Effector memory CD4-positive, alpha-beta T cell (primary cell): ENCODE measurements at regions not wholly inside any gene's neighbourhood (a gene's known extent, or its start where the extent isn't known, plus 50 kb on each side); places are given as distances from the start of the nearest gene placed in this dataset.
"Not testable (repeated sequence)": the region's sequence is repeated elsewhere in the genome, so short reads cannot be mapped to it uniquely, and the experiment has no call there.

Experiments
- DNase-seq, 3 donors: peaks; one replicate each; pipeline ENCODE4 v3.0.0-alpha.2; 2020
- H3K27ac ChIP-seq: 2 replicates; pipeline ENCODE4 v1.7.0; 2013; ENCODE audit warnings: mild to moderate bottlenecking, low read length, moderate library complexity; ENCODE audit not compliant: insufficient read depth, poor library complexity, severe bottlenecking
- H3K27me3 ChIP-seq: replicated peaks from 2 replicates; pipeline ENCODE4 v1.7.0; 2013; ENCODE audit warnings: mild to moderate bottlenecking, low read length; ENCODE audit not compliant: insufficient read depth, control insufficient read depth, poor library complexity, severe bottlenecking
- H3K36me3 ChIP-seq: 2 replicates; pipeline ENCODE4 v1.7.0; 2013; ENCODE audit warnings: mild to moderate bottlenecking, low read length, moderate library complexity; ENCODE audit not compliant: control insufficient read depth, insufficient read depth
- H3K4me1 ChIP-seq: 2 replicates; pipeline ENCODE4 v1.7.0; 2013; ENCODE audit warnings: low read length, mild to moderate bottlenecking; ENCODE audit not compliant: control insufficient read depth, insufficient read depth, poor library complexity, severe bottlenecking
- H3K4me3 ChIP-seq: 2 replicates; pipeline ENCODE4 v1.7.0; 2013; ENCODE audit warnings: low read length, low read depth, mild to moderate bottlenecking; ENCODE audit not compliant: insufficient read depth, poor library complexity, severe bottlenecking
- H3K9me3 ChIP-seq: 2 replicates; pipeline ENCODE4 v1.7.0; 2013; ENCODE audit warnings: mild to moderate bottlenecking, low read length, moderate library complexity; ENCODE audit not compliant: control insufficient read depth

DNA sequence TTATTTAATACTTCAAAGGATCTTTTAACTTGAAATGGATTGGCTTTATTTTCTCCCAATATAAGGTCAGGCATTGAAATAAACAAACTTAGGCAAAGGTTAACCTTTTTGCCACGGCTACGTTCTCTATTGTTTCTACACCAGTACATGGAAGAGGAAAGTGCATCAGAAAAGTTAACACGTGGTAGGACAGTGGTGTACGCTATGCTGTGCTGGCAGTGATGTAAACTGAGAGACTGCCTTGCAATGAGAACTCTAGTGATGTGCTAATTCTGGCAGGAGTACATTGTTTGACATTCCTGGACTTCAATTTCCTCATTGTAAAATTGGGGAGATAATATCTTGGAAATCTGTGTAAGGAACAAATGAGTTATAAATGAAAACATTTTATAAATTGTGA, 208.2 kb downstream of the TMA16 start:
- no peak for DNase-seq
- no peak overlapping the region for H3K27ac ChIP-seq
- no peaks in the 10 kb centered on the region for H3K27me3 ChIP-seq
- H3K4me3 ChIP-seq: no peak overlapping the region
- no peaks in the 10 kb centered on the region for H3K4me1 ChIP-seq
- H3K9me3 ChIP-seq: no peaks in the 10 kb centered on the region
- H3K36me3 ChIP-seq: no peaks in the 10 kb centered on the region

DNA sequence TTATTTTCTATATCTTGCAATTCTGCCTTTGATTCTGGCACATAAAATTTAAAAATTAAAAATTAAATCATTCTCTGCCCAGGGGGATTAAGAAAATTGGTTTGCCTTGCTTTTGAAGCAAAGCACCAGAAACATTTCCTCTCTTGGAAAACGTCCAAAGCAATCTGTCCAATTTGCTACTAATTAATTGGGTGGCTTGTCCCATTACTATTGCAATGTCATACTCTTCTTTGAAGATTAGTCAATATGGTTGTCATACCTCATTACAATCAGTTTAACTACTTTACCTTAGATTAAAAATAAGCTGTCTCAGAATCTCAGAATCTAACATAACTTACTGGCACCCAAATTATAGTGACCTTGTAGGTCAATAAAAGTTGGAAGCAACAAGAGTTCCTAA, 208.8 kb downstream of the TMA16 start:
- DNase-seq: no peak
- no peaks in the 10 kb centered on the region for H3K36me3 ChIP-seq
- H3K27me3 ChIP-seq: no peaks in the 10 kb centered on the region
- no peaks in the 10 kb centered on the region for H3K9me3 ChIP-seq
- no peak overlapping the region for H3K27ac ChIP-seq
- no peak overlapping the region for H3K4me3 ChIP-seq
- no peaks in the 10 kb centered on the region for H3K4me1 ChIP-seq

DNA sequence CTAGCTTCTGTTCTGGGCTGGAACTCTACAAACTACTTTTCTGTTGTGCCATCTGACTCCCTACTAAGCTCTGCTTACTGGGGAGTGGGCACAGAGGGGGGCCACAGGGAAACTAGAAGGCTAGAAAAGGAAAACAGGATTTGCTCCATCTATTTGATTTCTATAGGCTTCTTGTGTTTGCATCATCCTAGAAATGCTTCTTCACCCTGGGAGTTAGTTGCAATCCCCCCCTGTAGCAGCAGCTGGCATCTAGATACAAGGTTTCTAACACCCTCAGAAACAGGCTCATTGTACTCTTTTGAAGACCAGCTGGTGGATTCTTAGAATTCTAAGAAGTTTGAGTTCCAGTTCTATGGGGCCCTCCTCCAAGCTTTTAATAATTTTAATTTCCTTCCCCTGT, 213.4 kb downstream of the TMA16 start:
- H3K9me3 ChIP-seq: no peaks in the 10 kb centered on the region
- no peaks in the 10 kb centered on the region for H3K4me1 ChIP-seq
- no peaks in the 10 kb centered on the region for H3K27me3 ChIP-seq
- DNase-seq: no peak
- H3K36me3 ChIP-seq: no peaks in the 10 kb centered on the region
- no peak overlapping the region for H3K4me3 ChIP-seq
- no peak overlapping the region for H3K27ac ChIP-seq

DNA sequence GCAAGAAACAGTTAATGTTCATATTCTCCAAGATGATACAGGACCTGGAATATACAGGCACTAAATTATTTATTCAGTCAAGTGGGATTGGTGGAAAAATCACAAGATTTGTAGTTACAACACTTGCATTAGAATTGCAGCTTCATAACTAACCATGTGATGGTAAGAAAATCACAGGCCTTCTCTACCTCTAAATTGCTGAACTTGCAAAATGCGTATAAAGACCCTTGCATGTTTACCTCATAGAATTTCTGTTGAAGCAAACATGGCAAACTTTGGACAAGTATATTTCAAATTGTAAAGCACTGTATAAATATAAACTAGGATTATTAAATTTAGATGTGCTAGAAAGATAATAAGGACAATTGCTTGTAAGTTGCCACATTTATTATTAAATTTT, 215.1 kb downstream of the TMA16 start:
- Histone ChIP-seq H3K4me3 (no peak overlapping the region), H3K4me1 (no peaks in the 10 kb centered on the region), H3K27me3 (no peaks in the 10 kb centered on the region), H3K9me3 (no peaks in the 10 kb centered on the region), H3K36me3 (no peaks in the 10 kb centered on the region), H3K27ac (no peak overlapping the region)
- no peak for DNase-seq

DNA sequence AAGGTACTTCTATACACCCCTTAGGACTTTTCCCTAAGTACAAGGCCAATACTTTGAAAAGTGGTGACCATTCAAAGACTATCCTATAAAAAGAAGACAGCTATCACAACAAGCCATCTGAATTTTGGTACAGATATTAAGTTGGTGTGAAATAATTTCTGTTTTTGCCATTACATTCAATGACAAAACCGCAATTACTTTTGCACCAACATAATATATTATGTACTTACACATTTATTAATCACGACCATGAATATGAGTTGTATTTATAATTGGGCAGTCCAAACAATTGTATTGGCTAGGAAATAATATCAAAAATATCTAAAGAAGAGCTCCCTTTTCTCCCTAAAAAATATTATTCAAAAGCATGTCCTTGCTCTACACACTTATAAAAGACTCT, 215.7 kb downstream of the TMA16 start:
- DNase-seq: no peak
- H3K4me3 ChIP-seq: no peak overlapping the region
- no peaks in the 10 kb centered on the region for H3K27me3 ChIP-seq
- no peaks in the 10 kb centered on the region for H3K4me1 ChIP-seq
- H3K9me3 ChIP-seq: no peaks in the 10 kb centered on the region
- H3K27ac ChIP-seq: no peak overlapping the region
- H3K36me3 ChIP-seq: no peaks in the 10 kb centered on the region

DNA sequence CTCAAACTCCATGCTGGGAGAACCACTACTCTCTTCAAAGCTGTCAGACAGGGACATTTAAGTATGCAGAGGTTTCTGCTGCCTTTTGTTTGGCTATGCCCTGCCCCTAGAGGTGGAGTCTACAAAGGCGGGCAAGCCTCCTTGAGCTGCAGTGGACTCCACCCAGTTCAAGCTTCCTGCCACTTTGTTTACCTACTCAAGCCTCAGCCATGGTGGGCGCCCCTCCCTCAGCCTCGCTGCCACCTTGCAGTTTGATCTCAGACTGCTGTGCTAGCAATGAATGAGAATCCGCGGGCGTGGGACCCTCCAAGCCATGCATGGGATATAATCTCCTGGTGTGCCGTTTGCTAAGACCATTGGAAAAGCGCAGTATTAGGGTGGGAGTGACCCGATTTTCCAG, 230.0 kb downstream of the TMA16 start:
- H3K27ac ChIP-seq, H3K4me3 ChIP-seq, H3K27me3 ChIP-seq, H3K4me1 ChIP-seq, H3K9me3 ChIP-seq, DNase-seq, H3K36me3 ChIP-seq: not testable (repeated sequence)

DNA sequence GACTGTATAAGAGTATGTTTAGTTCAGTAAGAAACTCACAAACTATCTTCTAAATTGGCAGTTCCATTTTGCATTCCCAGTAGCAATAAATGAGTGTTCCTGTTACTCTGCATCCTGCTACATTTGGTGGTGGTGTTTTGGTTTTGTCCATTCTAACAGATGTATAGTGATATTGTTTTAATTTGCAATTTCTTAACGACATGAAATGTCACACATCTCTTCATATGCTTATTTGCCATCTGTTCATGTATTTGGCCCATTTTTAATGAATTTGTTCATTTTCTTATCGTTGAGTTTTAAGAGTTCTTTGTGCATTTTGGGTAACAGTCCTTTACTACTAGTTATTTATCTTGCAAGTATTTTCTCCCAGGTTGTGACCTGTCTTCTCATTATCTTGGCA, 232.2 kb downstream of the TMA16 start:
- Histone ChIP-seq H3K4me3 (no peak overlapping the region), H3K36me3 (no peaks in the 10 kb centered on the region), H3K4me1 (no peaks in the 10 kb centered on the region), H3K27ac (no peak overlapping the region), H3K9me3 (no peaks in the 10 kb centered on the region), H3K27me3 (no peaks in the 10 kb centered on the region)
- DNase-seq: no peak

DNA sequence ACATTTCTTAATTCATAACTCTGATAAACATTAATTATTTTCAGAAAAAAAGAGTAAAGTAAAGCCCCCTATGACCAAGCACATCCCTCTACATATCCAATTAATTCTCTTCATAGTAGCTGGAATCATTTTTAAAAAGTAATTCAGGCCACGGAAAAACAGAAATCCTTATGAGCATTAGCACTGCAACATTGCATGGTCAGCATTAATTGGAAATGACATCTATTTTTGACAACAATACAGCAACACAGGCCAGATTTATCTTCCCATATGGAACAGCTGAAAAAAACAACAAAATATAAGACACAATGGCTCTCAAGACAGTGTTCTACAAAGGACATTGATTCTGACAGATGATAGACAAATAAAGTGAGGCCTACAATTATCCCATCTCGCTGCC, 236.6 kb downstream of the TMA16 start:
- no peaks in the 10 kb centered on the region for H3K9me3 ChIP-seq
- no peaks in the 10 kb centered on the region for H3K4me1 ChIP-seq
- DNase-seq: no peak
- no peak overlapping the region for H3K4me3 ChIP-seq
- no peak overlapping the region for H3K27ac ChIP-seq
- H3K27me3 ChIP-seq: no peaks in the 10 kb centered on the region
- no peaks in the 10 kb centered on the region for H3K36me3 ChIP-seq

DNA sequence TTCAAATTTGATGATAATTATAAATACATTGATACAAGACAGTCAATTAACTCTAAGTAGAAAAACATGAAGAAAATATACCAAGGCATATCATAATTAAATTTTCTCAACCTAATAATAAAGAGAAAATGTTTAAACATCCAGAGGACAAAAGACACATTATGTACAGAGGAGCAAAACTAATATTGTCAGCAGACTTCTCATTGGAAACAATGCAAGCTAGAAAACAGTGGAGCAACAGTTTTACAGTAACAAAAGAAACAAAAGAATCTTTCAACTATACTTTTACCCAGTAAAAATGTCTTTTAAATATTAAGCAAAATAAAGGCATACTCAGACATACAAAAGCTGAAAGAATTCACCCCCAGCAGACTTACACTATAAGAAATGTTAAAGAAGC, 238.0 kb downstream of the TMA16 start:
- no peak overlapping the region for H3K27ac ChIP-seq
- no peaks in the 10 kb centered on the region for H3K4me1 ChIP-seq
- no peaks in the 10 kb centered on the region for H3K27me3 ChIP-seq
- DNase-seq: no peak
- no peak overlapping the region for H3K4me3 ChIP-seq
- no peaks in the 10 kb centered on the region for H3K9me3 ChIP-seq
- no peaks in the 10 kb centered on the region for H3K36me3 ChIP-seq

DNA sequence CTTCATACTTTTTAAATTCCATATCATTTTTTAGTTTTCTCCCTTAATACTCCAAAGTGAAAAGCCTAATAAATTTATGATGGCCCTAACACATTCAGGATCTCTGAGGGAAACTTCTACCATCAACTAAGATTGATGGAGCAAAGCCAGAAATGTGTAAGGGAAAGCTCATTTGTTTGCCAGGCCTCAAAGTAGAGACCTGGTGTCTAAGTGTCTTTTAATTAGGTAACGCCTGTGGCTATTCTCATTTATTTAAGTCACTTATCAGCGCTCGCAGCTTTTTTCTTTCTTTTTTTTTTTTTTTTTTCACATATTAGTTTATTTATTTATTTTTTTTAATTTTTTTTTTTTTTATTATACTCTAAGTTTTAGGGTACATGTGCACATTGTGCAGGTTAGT, 242.4 kb downstream of the TMA16 start:
- H3K27ac ChIP-seq: no peak overlapping the region
- H3K4me1 ChIP-seq: no peaks in the 10 kb centered on the region
- no peaks in the 10 kb centered on the region for H3K27me3 ChIP-seq
- no peaks in the 10 kb centered on the region for H3K9me3 ChIP-seq
- DNase-seq: no peak
- no peak overlapping the region for H3K4me3 ChIP-seq
- no peaks in the 10 kb centered on the region for H3K36me3 ChIP-seq

DNA sequence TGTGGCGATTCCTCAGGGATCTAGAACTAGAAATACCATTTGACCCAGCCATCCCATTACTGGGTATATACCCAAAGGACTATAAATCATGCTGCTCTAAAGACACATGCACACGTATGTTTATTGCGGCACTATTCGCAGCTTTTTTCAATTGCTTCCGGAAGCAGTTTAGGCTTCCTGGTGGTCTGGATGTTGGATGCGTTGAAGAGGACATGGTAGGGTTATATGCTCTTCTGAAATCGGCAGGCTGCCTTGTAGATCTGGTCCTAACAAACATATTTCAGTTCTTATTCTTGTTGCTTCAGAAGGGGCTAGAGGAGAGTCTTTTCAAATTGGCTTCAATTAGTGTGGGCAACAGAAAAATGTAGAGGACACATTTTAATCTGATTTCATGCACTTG, 243.4 kb downstream of the TMA16 start:
- not testable (repeated sequence) for H3K36me3 ChIP-seq, H3K27ac ChIP-seq, H3K4me1 ChIP-seq, H3K9me3 ChIP-seq, DNase-seq, H3K4me3 ChIP-seq, H3K27me3 ChIP-seq
